GM12892 (cell line): ENCODE measurements at regions not wholly inside any gene's neighbourhood (a gene's known extent, or its start where the extent isn't known, plus 50 kb on each side); places are given as distances from the start of the nearest gene placed in this dataset.

Experiments used
- POLR2A ChIP-seq: IDR thresholded peaks from 2 replicates; pipeline ENCODE4 v1.6.1; 2011; ENCODE audit warnings: low read depth, low read length, control low read depth
- POLR2AphosphoS5 ChIP-seq: IDR thresholded peaks from 2 replicates; pipeline ENCODE4 v1.6.1; 2011; ENCODE audit warnings: low read depth, low read length, control low read depth
- TAF1 ChIP-seq: IDR thresholded peaks from 2 replicates; pipeline ENCODE4 v1.6.1; 2011; ENCODE audit warnings: low read depth, mild to moderate bottlenecking, control low read depth, low read length, borderline replicate concordance

DNA sequence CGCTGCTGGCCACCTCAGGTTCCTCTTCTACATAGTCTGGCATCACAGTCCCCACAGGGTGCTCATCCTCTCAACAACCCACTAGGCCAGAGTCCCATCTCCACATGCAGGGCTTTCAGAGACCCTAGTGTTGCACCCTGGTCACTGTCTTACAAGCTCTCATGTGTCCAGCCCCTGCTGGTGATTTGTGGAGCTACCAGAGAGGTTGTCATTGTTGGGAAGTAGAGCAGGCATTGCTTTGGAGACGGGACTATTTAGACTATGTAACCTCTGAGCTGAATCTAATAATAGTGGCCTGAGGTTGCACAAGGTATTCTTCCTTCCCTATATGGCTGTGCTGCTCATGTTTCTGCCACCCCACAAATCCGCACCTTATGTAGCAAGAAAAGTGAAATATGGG is 135.3 kb upstream of the VWC2 start:
- TF ChIP-seq POLR2A (no peak), POLR2AphosphoS5 (no peak), TAF1 (no peak)
